Endothelial cell of umbilical vein (primary cell): ENCODE measurements at regions not wholly inside any gene's neighbourhood (a gene's known extent, or its start where the extent isn't known, plus 50 kb on each side); places are given as distances from the start of the nearest gene placed in this dataset.

Experiments
- CTCF ChIP-seq, 2 donors: IDR thresholded peaks; 1 replicate in 1 of 2; 2 replicates in 1 of 2; pipeline ENCODE4 v1.5.1; 2011; ENCODE audit warnings: low read length in 2 of 2, mild to moderate bottlenecking in 2 of 2, moderate library complexity in 2 of 2, control low read depth in 1 of 2, inconsistent platforms in 1 of 2, low read depth in 1 of 2; ENCODE audit not compliant: insufficient read depth in 1 of 2; ENCODE audit errors: extremely low read depth in 1 of 2
- EZH2 ChIP-seq: IDR thresholded peaks from 2 replicates; pipeline ENCODE4 v1.6.1; 2012; ENCODE audit warnings: borderline replicate concordance, low read depth, mild to moderate bottlenecking, moderate library complexity, low read length, inconsistent platforms; ENCODE audit not compliant: severe bottlenecking
- MYC ChIP-seq: IDR thresholded peaks from one replicate; pipeline ENCODE4 v1.6.1; 2011; ENCODE audit warnings: mild to moderate bottlenecking, low read depth, low read length
- POLR2A ChIP-seq: IDR thresholded peaks from 2 replicates; pipeline ENCODE4 v1.6.1; 2012; ENCODE audit warnings: low read depth, mild to moderate bottlenecking, control low read depth, low read length

GRCh38 chr16:58938811-58939210, 204.7 kb upstream of the GOT2 start:
- no peak for TF ChIP-seq CTCF (IDR thresholded peaks at IDR 0.05; ENCODE audit: extremely low read depth in 1 of 2, insufficient read depth in 1 of 2, low read depth in 1 of 2, low read length in 2 of 2)
- no peak for TF ChIP-seq EZH2
- no peak for TF ChIP-seq MYC
- no peak for TF ChIP-seq POLR2A
